ENCODE measurements at regions not wholly inside any gene's neighbourhood (a gene's known extent, or its start where the extent isn't known, plus 50 kb on each side); places are given as distances from the start of the nearest gene placed in this dataset.
"Not testable (repeated sequence)": the region's sequence is repeated elsewhere in the genome, so short reads cannot be mapped to it uniquely, and the experiment has no call there.

- peak; percentile 4 for DNase-seq
Measured at GRCh38 chr1:104991702-104992101, 1242.0 kb downstream of the AMY1C start.

- DNase-seq, result no peak
Measured at GRCh38 chr1:105000793-105001192, 1251.1 kb downstream of the AMY1C start.

- DNase-seq, result no peak
Measured at GRCh38 chr1:105004515-105004914, 1254.8 kb downstream of the AMY1C start.

GRCh38 chr1:105005594-105006195 lies 1256.0 kb downstream of the AMY1C start:
- DNase-seq, result no peak

GRCh38 chr1:105017587-105017986 lies 1267.9 kb downstream of the AMY1C start:
- DNase-seq, result no peak

GRCh38 chr1:105023719-105024118 lies 1274.0 kb downstream of the AMY1C start:
- no peak for DNase-seq

GRCh38 chr1:105027838-105028471 lies 1278.3 kb downstream of the AMY1C start:
- DNase-seq, result no peak

- no peak for DNase-seq
Measured at GRCh38 chr1:105072446-105072845, 1322.7 kb downstream of the AMY1C start.

- DNase-seq, result peak; percentile 39
Measured at GRCh38 chr1:105072850-105073249, 1323.2 kb downstream of the AMY1C start.

- no peak for DNase-seq
Measured at GRCh38 chr1:105073660-105074059, 1324.0 kb downstream of the AMY1C start.

- no peak for DNase-seq
Measured at GRCh38 chr1:105083611-105084010, 1333.9 kb downstream of the AMY1C start.

GRCh38 chr1:105087506-105087905 lies 1337.8 kb downstream of the AMY1C start:
- DNase-seq, result no peak

GRCh38 chr1:105088166-105088565 lies 1338.5 kb downstream of the AMY1C start:
- DNase-seq, result no peak

- not testable (repeated sequence) for DNase-seq
Measured at GRCh38 chr1:105093893-105094292, 1344.2 kb downstream of the AMY1C start.

- DNase-seq, result peak; percentile 34
Measured at GRCh38 chr1:105100102-105100501, 1350.4 kb downstream of the AMY1C start.

- peak; percentile 73 for DNase-seq
Measured at GRCh38 chr1:105101261-105101660, 1351.6 kb downstream of the AMY1C start.

GRCh38 chr1:105102371-105102770 lies 1352.7 kb downstream of the AMY1C start:
- peak; percentile 93 for DNase-seq

- DNase-seq, result peak; percentile 31
Measured at GRCh38 chr1:105122041-105122440, 1372.3 kb downstream of the AMY1C start.

GRCh38 chr1:105137543-105138457 lies 1388.1 kb downstream of the AMY1C start:
- DNase-seq, result peak; percentile 59

GRCh38 chr1:105138458-105138893 lies 1388.8 kb downstream of the AMY1C start:
- DNase-seq, result no peak

GRCh38 chr1:105172788-105173187 lies 1423.1 kb downstream of the AMY1C start:
- DNase-seq, result no peak

- DNase-seq, result no peak
Measured at GRCh38 chr1:105180789-105181188, 1431.1 kb downstream of the AMY1C start.

- no peak for DNase-seq
Measured at GRCh38 chr1:105204836-105205371, 1455.2 kb downstream of the AMY1C start.
